ENCODE measurements at regions not wholly inside any gene's neighbourhood (a gene's known extent, or its start where the extent isn't known, plus 50 kb on each side); places are given as distances from the start of the nearest gene placed in this dataset.

GRCh38 chr1:232686346-232686745 is 56.4 kb upstream of the SIPA1L2 start:
- TF ChIP-seq POLR2A (IDR thresholded peaks at IDR 0.05): no peak
- no peak for TF ChIP-seq CTCF (IDR thresholded peaks at IDR 0.05)

Data from right lobe of liver (tissue), 4 donors.